Adrenal gland (tissue), 9 donors: ENCODE measurements at regions not wholly inside any gene's neighbourhood (a gene's known extent, or its start where the extent isn't known, plus 50 kb on each side); places are given as distances from the start of the nearest gene placed in this dataset.

Experiments used
- DNase-seq, 7 donors: peaks; one replicate each; pipeline ENCODE4 v3.0.0-alpha.2; 2019 to 2020
- H3K27ac ChIP-seq, 5 donors: fragments of 200-600 bp; sonication (generic) in 4 of 5; 1 replicate in 3 of 5; 2 replicates in 2 of 5; pipeline versions ENCODE4 v1.5.1 to v1.8.0; 2016 to 2020; ENCODE audit warnings: mild to moderate bottlenecking in 1 of 5
- H3K27me3 ChIP-seq: fragments of 200-600 bp; 2 replicates; pipeline ENCODE4 v1.8.0; 2021
- H3K36me3 ChIP-seq, 2 donors: fragments of 200-600 bp; replicated peaks in 1 of 2; 1 replicate in 1 of 2; 2 replicates in 1 of 2; pipeline versions ENCODE4 v1.5.1 to v1.8.0; 2018 to 2022
- H3K4me1 ChIP-seq, 2 donors: fragments of 200-600 bp; replicated peaks in 1 of 2; 1 replicate in 1 of 2; 2 replicates in 1 of 2; pipeline versions ENCODE4 v1.5.1 to v1.8.0; 2018 to 2021
- H3K4me3 ChIP-seq, 4 donors: fragments of 200-600 bp; sonication (generic) in 3 of 4; one replicate each; pipeline ENCODE4 v1.5.1; 2016 to 2018
- H3K9me3 ChIP-seq, 3 donors: fragments of 200-600 bp; sonication (generic) in 1 of 3; replicated peaks in 1 of 3; 1 replicate in 2 of 3; 2 replicates in 1 of 3; pipeline versions ENCODE4 v1.5.1 to v1.8.0; 2016 to 2021
- POLR2A ChIP-seq, 2 donors: fragments of 450-650 bp; IDR thresholded peaks; one replicate each; pipeline ENCODE4 v1.6.1; 2017; ENCODE audit warnings: antibody characterized with exemption in 2 of 2, mild to moderate bottlenecking in 2 of 2, moderate library complexity in 1 of 2
- WGBS, 4 donors: extraction: QIAGEN DNeasy Blood & Tissue Kit in 2 of 4; methylation state at CpG; one replicate each; pipeline versions ENCODE4 v1.1.5 to v1.1.7; 2013 to 2017; 5-methylcytosine and 5-hydroxymethylcytosine counted together
- intact Hi-C, 2 donors: fragments of 100-400 bp; cut with DNase I; formaldehyde crosslinking; loops; one replicate each; pipeline versions ENCODE4 v1.14.1 to v1.15.0; 2022 to 2023
- TF ChIP-seq, protein P1 (sequence below), 6 experiments: fragments of 450-650 bp in 4 of 6; fragments of 200-600 bp in 2 of 6; sonication (generic) in 1 of 6; IDR thresholded peaks; 1 replicate in 5 of 6; 2 replicates in 1 of 6; pipeline versions ENCODE4 v1.5.1 to v1.8.0; 2016 to 2021; ENCODE audit warnings: antibody characterized with exemption in 6 of 6, mild to moderate bottlenecking in 2 of 6, moderate library complexity in 1 of 6
- donor health status: healthy with polysubstance abuse.
- donor health status: Bipolar disorder and iron deficiency.
- donor health status: DM: yes; HTN: yes; CAD: no.
- donor health status: DM: no; HTN: no; CAD: no.
- donor health status: DM: no; HTN: no; CAD: no.

DNA sequence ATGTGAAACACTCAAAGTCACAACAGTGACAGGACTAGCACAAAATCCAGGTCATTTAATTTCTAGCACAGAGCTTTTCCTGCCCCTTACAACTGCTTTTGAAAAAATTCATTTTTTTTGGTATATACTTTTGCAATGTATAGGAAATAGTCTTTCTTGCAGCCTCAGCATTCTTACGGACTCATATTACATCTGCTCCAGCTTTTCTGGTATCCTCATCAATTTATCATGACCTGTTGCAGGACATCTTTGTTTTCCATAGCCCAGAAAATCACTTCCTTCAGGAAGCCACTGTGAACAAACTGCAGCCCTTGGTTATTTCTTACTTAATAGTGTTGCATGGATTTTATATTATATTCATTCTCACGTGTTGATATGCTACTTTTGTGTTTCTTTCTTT, 347.9 kb upstream of the MTPN start:
- Histone ChIP-seq H3K9me3 (no peaks in the 10 kb centered on the region), H3K4me1 (no peaks in the 10 kb centered on the region), H3K27ac (no peak overlapping the region), H3K27me3 (no peaks in the 10 kb centered on the region), H3K36me3 (no peaks in the 10 kb centered on the region), H3K4me3 (no peak overlapping the region)
- TF ChIP-seq, protein P1, sequence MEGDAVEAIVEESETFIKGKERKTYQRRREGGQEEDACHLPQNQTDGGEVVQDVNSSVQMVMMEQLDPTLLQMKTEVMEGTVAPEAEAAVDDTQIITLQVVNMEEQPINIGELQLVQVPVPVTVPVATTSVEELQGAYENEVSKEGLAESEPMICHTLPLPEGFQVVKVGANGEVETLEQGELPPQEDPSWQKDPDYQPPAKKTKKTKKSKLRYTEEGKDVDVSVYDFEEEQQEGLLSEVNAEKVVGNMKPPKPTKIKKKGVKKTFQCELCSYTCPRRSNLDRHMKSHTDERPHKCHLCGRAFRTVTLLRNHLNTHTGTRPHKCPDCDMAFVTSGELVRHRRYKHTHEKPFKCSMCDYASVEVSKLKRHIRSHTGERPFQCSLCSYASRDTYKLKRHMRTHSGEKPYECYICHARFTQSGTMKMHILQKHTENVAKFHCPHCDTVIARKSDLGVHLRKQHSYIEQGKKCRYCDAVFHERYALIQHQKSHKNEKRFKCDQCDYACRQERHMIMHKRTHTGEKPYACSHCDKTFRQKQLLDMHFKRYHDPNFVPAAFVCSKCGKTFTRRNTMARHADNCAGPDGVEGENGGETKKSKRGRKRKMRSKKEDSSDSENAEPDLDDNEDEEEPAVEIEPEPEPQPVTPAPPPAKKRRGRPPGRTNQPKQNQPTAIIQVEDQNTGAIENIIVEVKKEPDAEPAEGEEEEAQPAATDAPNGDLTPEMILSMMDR (IDR thresholded peaks at IDR 0.05), result no peak
- no peak for TF ChIP-seq POLR2A (IDR thresholded peaks at IDR 0.05)
- no peak for DNase-seq
- WGBS, 4 donors, result 46 to 51% (median 49%) methylated on average over 2 of the region's 2 CpGs
- intact Hi-C loops, result no loop called here

DNA sequence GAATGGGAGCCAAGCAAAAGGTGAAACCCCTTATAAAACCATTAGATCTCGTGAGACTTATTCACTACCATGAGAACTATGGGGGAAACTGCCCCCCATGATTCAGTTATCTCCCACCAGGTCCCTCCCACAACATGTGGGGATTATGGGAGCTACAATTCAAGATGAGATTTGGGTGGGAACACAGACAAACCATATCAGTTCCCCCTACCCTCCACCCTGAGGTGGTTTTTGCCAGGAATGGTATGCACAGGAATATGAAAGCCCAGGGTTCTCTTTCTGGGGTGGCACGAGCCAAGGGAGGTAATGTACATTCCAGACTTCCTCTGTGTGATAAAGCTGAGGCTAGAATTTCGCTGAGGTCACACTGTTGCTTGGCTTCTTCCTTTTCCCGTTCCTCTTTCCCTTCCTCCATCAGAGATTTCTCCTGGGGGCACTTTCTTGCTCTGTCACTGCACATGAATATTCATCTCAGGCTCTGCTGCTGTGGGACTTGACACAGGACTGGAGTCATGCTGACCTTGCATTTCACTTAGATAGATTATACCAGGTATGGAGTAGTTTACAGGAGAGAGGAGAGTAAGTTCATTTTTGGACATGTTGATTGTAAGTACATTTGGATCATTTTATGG, 347.0 kb upstream of the MTPN start:
- WGBS, 4 donors, result 49 to 62% (median 54%) methylated on average over 4 of the region's 4 CpGs
- Histone ChIP-seq H3K4me1 (no peaks in the 10 kb centered on the region), H3K27ac (no peak overlapping the region), H3K9me3 (no peaks in the 10 kb centered on the region), H3K4me3 (no peak overlapping the region), H3K36me3 (no peaks in the 10 kb centered on the region), H3K27me3 (no peaks in the 10 kb centered on the region)
- intact Hi-C loops, result no loop called here
- TF ChIP-seq, protein P1 (IDR thresholded peaks at IDR 0.05), result no peak
- no peak for TF ChIP-seq POLR2A (IDR thresholded peaks at IDR 0.05)
- no peak for DNase-seq

DNA sequence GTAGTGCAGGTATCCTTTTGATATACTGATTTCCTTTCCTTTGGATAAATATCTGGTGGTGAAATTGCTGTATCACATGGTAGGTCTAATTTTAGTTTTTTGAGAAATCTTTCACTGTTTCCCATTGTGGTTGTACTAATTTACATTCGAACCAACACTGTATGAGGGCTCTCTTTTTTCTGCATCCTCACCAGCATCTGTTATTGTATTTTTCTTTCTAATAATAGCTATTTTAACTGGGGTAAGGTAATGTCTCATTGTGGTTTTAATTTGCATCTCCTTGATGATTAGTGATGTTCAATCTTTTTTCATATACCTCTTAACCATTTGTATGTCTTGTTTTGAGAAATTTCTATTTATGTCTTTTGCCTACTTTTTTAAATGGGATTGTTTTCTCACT, 335.4 kb upstream of the MTPN start:
- intact Hi-C loops, result no loop called here
- Histone ChIP-seq H3K27me3 (no peaks in the 10 kb centered on the region), H3K27ac (no peak overlapping the region), H3K36me3 (no peaks in the 10 kb centered on the region), H3K9me3 (no peaks in the 10 kb centered on the region), H3K4me3 (no peak overlapping the region), H3K4me1 (no peaks in the 10 kb centered on the region)
- no peak for DNase-seq
- TF ChIP-seq POLR2A (IDR thresholded peaks at IDR 0.05), result no peak
- TF ChIP-seq, protein P1 (IDR thresholded peaks at IDR 0.05), result no peak
- WGBS, 4 donors, result 57 to 75% (median 67%) methylated on average over 1 of the region's 1 CpG

DNA sequence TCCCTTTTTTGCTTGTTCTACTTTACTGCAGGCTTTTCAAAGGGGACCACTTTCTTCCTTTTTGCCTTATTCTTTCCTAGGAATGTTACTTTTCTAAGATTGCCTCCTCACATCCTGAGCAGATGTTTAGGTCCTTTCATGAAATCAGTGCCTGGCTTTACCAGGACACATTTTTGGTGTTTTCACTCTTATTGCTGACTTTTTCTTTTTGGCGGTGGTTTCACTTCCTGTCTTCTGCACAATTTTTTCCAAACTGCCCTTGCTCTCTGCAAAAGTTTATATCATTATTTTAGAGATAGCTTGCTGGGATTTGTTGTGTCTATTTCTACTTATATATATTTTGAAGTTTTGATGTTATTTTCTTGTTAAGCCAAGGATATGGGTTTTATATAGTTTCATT, 332.2 kb upstream of the MTPN start:
- WGBS, 4 donors, result 74 to 85% (median 76%) methylated on average over 1 of the region's 1 CpG
- no peaks in the 10 kb centered on the region for H3K4me1 ChIP-seq
- no peak overlapping the region for H3K27ac ChIP-seq
- no peaks in the 10 kb centered on the region for H3K27me3 ChIP-seq
- DNase-seq, result no peak
- no peaks in the 10 kb centered on the region for H3K36me3 ChIP-seq
- no peak for TF ChIP-seq POLR2A (IDR thresholded peaks at IDR 0.05)
- TF ChIP-seq, protein P1 (IDR thresholded peaks at IDR 0.05), result no peak
- intact Hi-C loops, result no loop called here
- no peak overlapping the region for H3K4me3 ChIP-seq
- H3K9me3 ChIP-seq, result no peaks in the 10 kb centered on the region
